Upper lobe of left lung (tissue), 6 donors: ENCODE measurements at regions not wholly inside any gene's neighbourhood (a gene's known extent, or its start where the extent isn't known, plus 50 kb on each side); places are given as distances from the start of the nearest gene placed in this dataset.

ENCODE experiments used
- ATAC-seq, 2 donors: fragments of 200-7000 bp; cut with Tn5 transposase; one replicate each; pipeline ENCODE4 v1.9.1; 2022; ENCODE audit warnings: mild to moderate bottlenecking in 2 of 2, moderate library complexity in 2 of 2; ENCODE audit not compliant: low FRiP score in 2 of 2
- DNase-seq, 2 donors: peaks; one replicate each; pipeline ENCODE4 v3.0.0-alpha.2; 2019 to 2020
- H3K27ac ChIP-seq, 4 donors: fragments of 200-600 bp; sonication (generic); one replicate each; pipeline ENCODE4 v1.5.1; 2016 to 2019
- H3K27me3 ChIP-seq, 4 donors: fragments of 200-600 bp; sonication (generic); one replicate each; pipeline ENCODE4 v1.5.1; 2017 to 2019
- H3K36me3 ChIP-seq, 4 donors: fragments of 200-600 bp; sonication (generic); one replicate each; pipeline ENCODE4 v1.5.1; 2016 to 2019
- H3K4me1 ChIP-seq, 4 donors: fragments of 200-600 bp; sonication (generic); one replicate each; pipeline ENCODE4 v1.5.1; 2018 to 2019
- H3K4me3 ChIP-seq, 4 donors: fragments of 200-600 bp; sonication (generic); one replicate each; pipeline ENCODE4 v1.5.1; 2017 to 2019; ENCODE audit warnings: mild to moderate bottlenecking in 2 of 4, moderate library complexity in 1 of 4
- H3K9me3 ChIP-seq, 4 donors: fragments of 200-600 bp; sonication (generic); one replicate each; pipeline ENCODE4 v1.5.1; 2018 to 2019
- CTCF ChIP-seq, 6 experiments: fragments of 450-650 bp in 4 of 6; fragments of 200-600 bp in 2 of 6; sonication (generic) in 2 of 6; IDR thresholded peaks; one replicate each; pipeline ENCODE4 v1.5.1; 2016 to 2019; ENCODE audit warnings: antibody characterized with exemption in 6 of 6
- EP300 ChIP-seq, 4 donors: sonication (generic); formaldehyde crosslinking; IDR thresholded peaks; one replicate each; pipeline ENCODE4 v1.5.1; 2017; ENCODE audit warnings: antibody characterized with exemption in 4 of 4, control low read depth in 2 of 4
- POLR2A ChIP-seq, 4 donors: fragments of 450-650 bp; IDR thresholded peaks; one replicate each; pipeline ENCODE4 v1.5.1; 2016 to 2017; ENCODE audit warnings: antibody characterized with exemption in 4 of 4, mild to moderate bottlenecking in 2 of 4
- POLR2AphosphoS5 ChIP-seq, 2 donors: sonication (generic); formaldehyde crosslinking; IDR thresholded peaks; one replicate each; pipeline ENCODE4 v1.5.1; 2017; ENCODE audit warnings: antibody characterized with exemption in 2 of 2
- WGBS, 2 donors: methylation state at CpG; one replicate each; pipeline ENCODE4 v1.1.5; 2017 to 2018; 5-methylcytosine and 5-hydroxymethylcytosine counted together
- donor health status: DM: no; HTN: no; CAD: no; lungs with moderate emphysema.
- donor health status: DM: no; HTN: yes; CAD: no; lungs with severe emphysema.

DNA sequence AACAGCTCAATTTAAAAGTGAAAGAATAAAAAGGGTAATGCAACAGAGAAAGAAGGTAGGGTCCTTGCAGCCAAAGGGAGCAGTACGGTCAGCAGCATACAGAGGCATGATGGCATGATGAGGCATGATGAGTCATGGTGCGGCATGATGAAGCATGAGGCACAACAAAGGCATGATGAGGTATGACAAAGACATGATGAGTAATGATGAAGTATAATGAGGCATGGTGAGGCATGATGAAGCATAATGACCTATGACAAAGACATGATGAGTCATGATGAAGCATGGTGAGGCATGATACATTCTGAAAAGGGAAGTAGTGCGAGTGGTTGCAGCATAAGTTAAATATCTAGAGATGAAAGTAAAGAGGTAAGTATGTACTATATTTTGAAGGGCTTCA lies 673.2 kb downstream of the TMEM182 start:
- no peaks in the 10 kb centered on the region for H3K4me1 ChIP-seq
- ATAC-seq (no peak), DNase-seq (no peak)
- no peaks in the 10 kb centered on the region for H3K9me3 ChIP-seq
- H3K27ac ChIP-seq: no peak overlapping the region
- no peak overlapping the region for H3K4me3 ChIP-seq
- H3K27me3 ChIP-seq: no peaks in the 10 kb centered on the region
- WGBS, 2 donors: 87 to 95% methylated on average over 3 of the region's 3 CpGs
- TF ChIP-seq POLR2A (IDR thresholded peaks at IDR 0.05) (no peak), EP300 (IDR thresholded peaks at IDR 0.05) (no peak), POLR2AphosphoS5 (IDR thresholded peaks at IDR 0.05) (no peak), CTCF (IDR thresholded peaks at IDR 0.05) (no peak)
- H3K36me3 ChIP-seq: no peaks in the 10 kb centered on the region

- Histone ChIP-seq H3K27ac (no peak overlapping the region), H3K27me3 (no peaks in the 10 kb centered on the region), H3K4me3 (no peak overlapping the region), H3K9me3 (no peaks in the 10 kb centered on the region), H3K36me3 (no peaks in the 10 kb centered on the region), H3K4me1 (no peaks in the 10 kb centered on the region)
- no peak for DNase-seq
- TF ChIP-seq POLR2AphosphoS5 (IDR thresholded peaks at IDR 0.05) (no peak), EP300 (IDR thresholded peaks at IDR 0.05) (no peak)
- 74 to 87% methylated on average over 3 of the region's 3 CpGs for WGBS, 2 donors
- no peak for ATAC-seq
These were observed 675.3 kb downstream of the TMEM182 start for GRCh38 chr2:103437161-103437560.

DNA sequence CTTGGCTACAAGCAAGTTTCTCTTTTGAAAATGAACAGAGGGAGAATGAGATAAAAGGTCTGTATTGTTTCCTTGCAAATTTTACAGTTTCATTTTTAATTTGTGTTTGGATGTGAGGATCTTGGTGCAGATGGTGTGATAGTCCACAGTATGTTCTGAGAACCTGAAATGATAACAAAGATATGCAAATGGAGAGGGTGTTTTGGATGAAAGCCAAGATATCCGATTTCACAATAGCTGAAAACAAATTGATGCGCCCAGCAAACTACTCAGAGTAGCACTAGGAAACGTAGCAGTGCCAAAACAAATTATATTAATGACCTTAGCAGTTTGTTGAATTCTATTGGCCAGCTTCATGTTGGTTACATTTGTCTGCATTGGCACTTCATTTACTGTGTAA lies 683.5 kb downstream of the TMEM182 start:
- 21 to 37% methylated on average over 3 of the region's 3 CpGs for WGBS, 2 donors

DNA sequence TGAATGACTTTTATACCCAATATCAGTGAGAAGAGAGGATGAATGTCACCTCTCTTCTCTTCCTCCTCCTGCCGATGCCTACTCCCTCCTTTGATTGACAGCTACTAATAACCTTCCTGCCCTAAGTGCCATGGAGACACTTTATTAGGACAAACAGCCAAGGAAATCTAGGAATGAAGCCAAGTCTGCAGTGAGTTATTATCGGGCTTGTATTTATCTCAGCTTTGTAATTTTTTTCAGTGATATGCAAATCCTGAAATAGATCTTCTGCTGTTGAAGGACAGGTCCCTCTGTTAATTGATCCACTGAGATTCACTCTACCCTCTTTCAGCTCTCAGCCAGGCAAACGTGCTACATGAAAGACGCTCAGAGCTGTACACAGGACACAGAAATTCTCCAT lies 686.7 kb downstream of the TMEM182 start:
- DNase-seq (no peak), ATAC-seq (no peak)
- no peaks in the 10 kb centered on the region for H3K27me3 ChIP-seq
- no peaks in the 10 kb centered on the region for H3K9me3 ChIP-seq
- TF ChIP-seq POLR2AphosphoS5 (IDR thresholded peaks at IDR 0.05) (no peak), EP300 (IDR thresholded peaks at IDR 0.05) (no peak), CTCF (IDR thresholded peaks at IDR 0.05) (no peak), POLR2A (IDR thresholded peaks at IDR 0.05) (no peak)
- no peaks in the 10 kb centered on the region for H3K4me1 ChIP-seq
- H3K4me3 ChIP-seq: no peak overlapping the region
- H3K36me3 ChIP-seq: no peaks in the 10 kb centered on the region
- WGBS, 2 donors: 21 to 26% methylated on average over 4 of the region's 4 CpGs
- H3K27ac ChIP-seq: no peak overlapping the region

More for the DNA sequence above, 683.5 kb downstream of the TMEM182 start:
- TF ChIP-seq EP300 (IDR thresholded peaks at IDR 0.05) (no peak), POLR2AphosphoS5 (IDR thresholded peaks at IDR 0.05) (no peak), POLR2A (IDR thresholded peaks at IDR 0.05) (no peak), CTCF (IDR thresholded peaks at IDR 0.05) (no peak)
- Histone ChIP-seq H3K27ac (no peak overlapping the region), H3K27me3 (no peaks in the 10 kb centered on the region), H3K4me1 (no peaks in the 10 kb centered on the region), H3K36me3 (no peaks in the 10 kb centered on the region), H3K4me3 (no peak overlapping the region), H3K9me3 (no peaks in the 10 kb centered on the region)
- ATAC-seq: no peak
- DNase-seq: no peak

DNA sequence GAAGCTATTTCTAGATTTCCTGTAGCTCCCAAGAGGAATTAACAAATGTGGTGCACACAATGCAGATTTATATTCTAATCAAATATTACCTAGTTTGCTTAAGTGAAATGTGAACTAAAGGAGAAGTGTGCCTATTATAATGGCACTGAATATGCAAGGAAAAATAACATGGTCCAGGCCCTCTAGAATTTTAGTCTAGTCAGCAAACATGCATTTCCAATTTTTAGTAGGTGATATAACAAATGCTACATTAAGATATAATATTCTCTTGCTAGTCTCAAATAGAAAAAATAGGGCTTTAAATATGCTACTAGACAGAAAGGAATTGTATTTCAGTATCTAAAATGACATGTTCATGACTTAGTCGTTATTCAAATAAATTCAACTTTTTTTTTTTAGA lies 689.5 kb downstream of the TMEM182 start:
- no peak overlapping the region for H3K27ac ChIP-seq
- TF ChIP-seq POLR2A (IDR thresholded peaks at IDR 0.05) (no peak), EP300 (IDR thresholded peaks at IDR 0.05) (no peak), CTCF (IDR thresholded peaks at IDR 0.05) (no peak), POLR2AphosphoS5 (IDR thresholded peaks at IDR 0.05) (no peak)
- ATAC-seq (no peak), DNase-seq (no peak)
- no peaks in the 10 kb centered on the region for H3K27me3 ChIP-seq
- WGBS, 2 donors: 72 to 79% methylated on average over 1 of the region's 1 CpG
- H3K9me3 ChIP-seq: no peaks in the 10 kb centered on the region
- H3K4me3 ChIP-seq: no peak overlapping the region
- no peaks in the 10 kb centered on the region for H3K36me3 ChIP-seq
- H3K4me1 ChIP-seq: no peaks in the 10 kb centered on the region
